Cardiac muscle cell (in vitro differentiated cells and primary cell): ENCODE measurements at regions not wholly inside any gene's neighbourhood (a gene's known extent, or its start where the extent isn't known, plus 50 kb on each side); places are given as distances from the start of the nearest gene placed in this dataset.

Experiments
- DNase-seq, 2 donors: peaks; one replicate each; pipeline versions ENCODE4 v3.0.0 to v3.0.0-alpha.2; 2010 to 2017; ENCODE audit warnings: low read depth in 1 of 2, low spot score in 1 of 2
- H3K27ac ChIP-seq: fragments of 200-600 bp; sonication (generic); 2 replicates; pipeline ENCODE4 v1.5.1; 2016
- H3K27me3 ChIP-seq: fragments of 200-600 bp; sonication (generic); 2 replicates; pipeline ENCODE4 v1.6.0; 2016; ENCODE audit warnings: control low read depth
- H3K36me3 ChIP-seq: fragments of 200-600 bp; sonication (generic); 2 replicates; pipeline ENCODE4 v1.5.1; 2016; ENCODE audit warnings: control low read depth
- H3K4me1 ChIP-seq: fragments of 200-600 bp; sonication (generic); 2 replicates; pipeline ENCODE4 v1.8.1; 2017; ENCODE audit warnings: low read depth, mild to moderate bottlenecking, mixed run types
- H3K4me3 ChIP-seq: fragments of 200-600 bp; sonication (generic); 2 replicates; pipeline ENCODE4 v1.5.1; 2016; ENCODE audit warnings: mild to moderate bottlenecking
- H3K9me3 ChIP-seq: fragments of 200-600 bp; sonication (generic); 2 replicates; pipeline ENCODE4 v1.5.1; 2017; ENCODE audit warnings: low read depth, mild to moderate bottlenecking, control low read depth
- TF ChIP-seq, protein P1 (sequence below): IDR thresholded peaks from 2 replicates; pipeline ENCODE4 v1.5.1; 2012; ENCODE audit warnings: low read depth, mild to moderate bottlenecking, low read length

DNA sequence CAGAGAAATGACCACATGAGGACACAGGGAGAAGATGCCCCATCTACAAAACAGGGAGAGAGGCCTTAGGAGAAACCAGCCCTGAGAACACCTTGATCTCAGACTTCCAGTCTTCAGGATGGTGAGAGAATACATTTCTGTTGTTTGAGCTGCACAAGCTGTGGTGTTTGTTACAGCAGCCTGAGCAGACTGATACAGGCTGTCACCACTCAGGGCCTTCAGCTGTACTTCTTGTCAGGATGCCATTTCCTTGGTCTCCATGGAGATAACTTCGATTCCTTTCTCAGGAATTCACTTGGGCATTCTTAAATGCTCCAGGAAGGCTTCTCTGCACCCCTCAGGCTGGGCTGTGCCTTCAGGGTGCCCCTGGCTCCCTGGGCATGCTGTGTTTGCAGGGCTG is 85.7 kb upstream of the IGFBP3 start:
- no peaks in the 10 kb centered on the region for H3K36me3 ChIP-seq
- no peak overlapping the region for H3K4me3 ChIP-seq
- no peaks in the 10 kb centered on the region for H3K27me3 ChIP-seq
- H3K4me1 ChIP-seq = peaks cover 12% of the 10 kb centered on the region
- H3K27ac ChIP-seq = no peak overlapping the region
- peak in 1 of 2 donors; percentile 23 for DNase-seq
- TF ChIP-seq, protein P1, sequence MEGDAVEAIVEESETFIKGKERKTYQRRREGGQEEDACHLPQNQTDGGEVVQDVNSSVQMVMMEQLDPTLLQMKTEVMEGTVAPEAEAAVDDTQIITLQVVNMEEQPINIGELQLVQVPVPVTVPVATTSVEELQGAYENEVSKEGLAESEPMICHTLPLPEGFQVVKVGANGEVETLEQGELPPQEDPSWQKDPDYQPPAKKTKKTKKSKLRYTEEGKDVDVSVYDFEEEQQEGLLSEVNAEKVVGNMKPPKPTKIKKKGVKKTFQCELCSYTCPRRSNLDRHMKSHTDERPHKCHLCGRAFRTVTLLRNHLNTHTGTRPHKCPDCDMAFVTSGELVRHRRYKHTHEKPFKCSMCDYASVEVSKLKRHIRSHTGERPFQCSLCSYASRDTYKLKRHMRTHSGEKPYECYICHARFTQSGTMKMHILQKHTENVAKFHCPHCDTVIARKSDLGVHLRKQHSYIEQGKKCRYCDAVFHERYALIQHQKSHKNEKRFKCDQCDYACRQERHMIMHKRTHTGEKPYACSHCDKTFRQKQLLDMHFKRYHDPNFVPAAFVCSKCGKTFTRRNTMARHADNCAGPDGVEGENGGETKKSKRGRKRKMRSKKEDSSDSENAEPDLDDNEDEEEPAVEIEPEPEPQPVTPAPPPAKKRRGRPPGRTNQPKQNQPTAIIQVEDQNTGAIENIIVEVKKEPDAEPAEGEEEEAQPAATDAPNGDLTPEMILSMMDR = no peak
- H3K9me3 ChIP-seq = no peaks in the 10 kb centered on the region

DNA sequence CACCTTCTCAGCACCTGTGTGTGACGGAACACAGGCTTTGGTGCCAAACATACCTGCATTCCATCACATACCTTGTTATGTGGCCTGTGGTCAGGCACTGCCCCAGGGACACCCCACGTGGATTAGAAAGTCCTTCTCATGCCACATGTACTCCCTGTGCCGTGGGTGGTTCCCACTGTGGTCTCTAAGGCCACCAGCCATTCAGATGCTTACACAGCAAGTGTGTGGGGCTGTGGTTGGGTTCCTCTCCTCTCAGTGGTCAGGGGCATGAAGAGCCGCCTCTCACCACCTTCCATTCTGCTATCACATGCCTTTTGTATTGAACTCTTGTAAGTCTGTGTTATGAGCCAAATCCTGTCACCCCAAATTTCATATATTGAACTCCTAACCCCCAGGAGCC is 85.1 kb upstream of the IGFBP3 start:
- Histone ChIP-seq H3K4me1 (peaks cover 7% of the 10 kb centered on the region), H3K27me3 (no peaks in the 10 kb centered on the region), H3K9me3 (no peaks in the 10 kb centered on the region), H3K27ac (no peak overlapping the region), H3K4me3 (no peak overlapping the region), H3K36me3 (no peaks in the 10 kb centered on the region)
- TF ChIP-seq, protein P1 = no peak
- DNase-seq = no peak

DNA sequence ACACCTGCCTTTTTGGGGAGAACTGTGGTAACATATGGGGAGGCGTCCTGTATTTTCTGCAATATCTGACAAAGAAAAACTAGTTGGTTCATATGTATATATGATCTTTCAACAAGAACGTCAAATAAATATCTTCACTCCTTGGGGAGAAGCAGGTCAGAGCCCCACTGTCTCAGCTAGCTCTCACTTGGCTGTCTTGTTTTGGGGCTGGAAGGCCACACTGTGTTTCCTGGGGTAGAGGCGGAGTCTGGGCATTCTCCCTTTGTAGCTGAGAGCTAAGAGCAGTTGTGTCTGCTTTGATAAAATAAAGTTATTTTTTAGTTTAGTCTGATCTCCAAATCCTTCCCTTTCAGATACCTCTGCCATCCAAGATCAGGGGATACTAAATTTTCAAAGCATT is 83.9 kb upstream of the IGFBP3 start:
- Histone ChIP-seq H3K27me3 (no peaks in the 10 kb centered on the region), H3K4me3 (no peak overlapping the region), H3K4me1 (no peaks in the 10 kb centered on the region), H3K9me3 (no peaks in the 10 kb centered on the region), H3K27ac (no peak overlapping the region), H3K36me3 (no peaks in the 10 kb centered on the region)
- DNase-seq = no peak
- TF ChIP-seq, protein P1 = no peak

DNA sequence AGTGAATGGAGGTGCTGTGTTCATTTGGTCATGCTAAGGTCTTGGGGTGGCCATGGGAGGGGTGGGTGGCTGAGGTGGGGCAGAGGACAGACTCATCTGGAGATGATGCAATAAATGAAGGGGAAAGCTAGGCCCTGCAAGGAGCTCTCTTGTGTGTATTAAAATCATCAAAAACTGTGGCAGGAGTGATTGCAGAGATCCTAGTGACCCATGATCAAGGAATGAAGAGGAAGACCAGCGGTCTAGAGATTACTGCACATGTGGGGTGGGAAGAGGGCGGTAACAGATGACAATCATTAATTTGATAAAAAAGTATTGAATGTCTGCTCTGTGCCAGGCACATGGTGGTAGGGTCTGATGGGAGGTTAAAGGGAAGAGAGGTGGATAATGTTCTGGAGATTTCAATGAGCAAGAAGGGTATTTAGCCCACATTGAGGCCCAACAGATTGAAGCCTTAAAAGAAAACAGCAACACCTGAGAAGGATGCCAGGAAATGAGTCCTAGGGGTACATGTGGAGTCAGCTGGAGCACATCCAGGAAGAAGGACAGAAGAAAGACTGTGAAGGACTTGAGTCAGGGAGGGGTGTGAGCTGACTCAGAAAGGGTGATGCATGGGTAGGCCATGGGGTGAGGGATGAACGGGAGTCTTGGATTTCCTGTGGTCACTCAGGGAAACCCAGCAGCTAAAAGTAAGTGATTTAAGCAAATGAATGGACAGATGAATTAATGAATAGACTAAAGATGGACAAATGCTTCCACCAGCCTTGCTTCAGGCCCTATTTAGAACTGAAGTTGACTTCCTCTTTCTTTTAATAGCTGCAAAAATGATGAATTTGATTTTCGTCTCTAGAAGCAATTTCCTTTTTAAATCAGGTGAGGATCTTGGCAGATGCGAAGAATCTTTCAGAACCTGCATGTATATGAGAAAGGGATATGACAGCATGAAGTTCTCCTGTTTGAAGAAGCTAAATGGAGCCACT is 83.1 kb upstream of the IGFBP3 start:
- H3K4me1 ChIP-seq = no peaks in the 10 kb centered on the region
- peak in 1 of 2 donors; percentile 43 for DNase-seq
- H3K27me3 ChIP-seq = no peaks in the 10 kb centered on the region
- no peak overlapping the region for H3K4me3 ChIP-seq
- H3K27ac ChIP-seq = no peak overlapping the region
- TF ChIP-seq, protein P1 = no peak
- no peaks in the 10 kb centered on the region for H3K9me3 ChIP-seq
- no peaks in the 10 kb centered on the region for H3K36me3 ChIP-seq

DNA sequence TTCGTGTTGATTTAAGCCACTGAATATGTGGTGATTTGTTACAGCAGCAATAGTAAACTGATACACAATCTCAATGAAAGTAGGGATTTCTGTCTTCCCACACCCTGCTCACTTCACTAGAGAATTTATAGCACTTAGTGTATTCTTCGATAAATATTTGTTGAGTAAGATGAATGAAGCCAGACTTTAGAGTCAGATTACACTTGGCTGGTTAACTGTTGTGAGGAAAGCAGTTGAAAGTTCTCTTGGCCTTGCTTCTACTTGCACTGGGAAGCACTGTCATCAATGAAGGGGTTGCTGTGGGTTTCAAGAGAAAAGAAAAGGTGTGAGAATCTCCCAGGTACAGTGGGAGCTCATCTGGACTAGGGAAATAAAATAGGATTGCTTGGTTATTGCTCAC is 82.1 kb upstream of the IGFBP3 start:
- TF ChIP-seq, protein P1 = no peak
- H3K4me3 ChIP-seq = no peak overlapping the region
- no peaks in the 10 kb centered on the region for H3K27me3 ChIP-seq
- no peak for DNase-seq
- no peaks in the 10 kb centered on the region for H3K4me1 ChIP-seq
- H3K9me3 ChIP-seq = no peaks in the 10 kb centered on the region
- no peaks in the 10 kb centered on the region for H3K36me3 ChIP-seq
- H3K27ac ChIP-seq = no peak overlapping the region
